PC-3 (cell line): ENCODE measurements at regions not wholly inside any gene's neighbourhood (a gene's known extent, or its start where the extent isn't known, plus 50 kb on each side); places are given as distances from the start of the nearest gene placed in this dataset.

Source experiments
- EZH2 ChIP-seq: fragments of 300-600 bp; sonication (generic); IDR thresholded peaks from one replicate; pipeline ENCODE4 v1.6.1; 2017; ENCODE audit warnings: antibody characterized with exemption, mild to moderate bottlenecking, low read length; ENCODE audit not compliant: unreplicated experiment
- TF ChIP-seq, protein P1 (sequence below): fragments of 300-600 bp; sonication (generic); conservative IDR thresholded peaks from 2 replicates; pipeline ENCODE4 v1.5.1; 2017; ENCODE audit warnings: antibody characterized with exemption, low read depth, mild to moderate bottlenecking, low read length

- TF ChIP-seq, protein P1, sequence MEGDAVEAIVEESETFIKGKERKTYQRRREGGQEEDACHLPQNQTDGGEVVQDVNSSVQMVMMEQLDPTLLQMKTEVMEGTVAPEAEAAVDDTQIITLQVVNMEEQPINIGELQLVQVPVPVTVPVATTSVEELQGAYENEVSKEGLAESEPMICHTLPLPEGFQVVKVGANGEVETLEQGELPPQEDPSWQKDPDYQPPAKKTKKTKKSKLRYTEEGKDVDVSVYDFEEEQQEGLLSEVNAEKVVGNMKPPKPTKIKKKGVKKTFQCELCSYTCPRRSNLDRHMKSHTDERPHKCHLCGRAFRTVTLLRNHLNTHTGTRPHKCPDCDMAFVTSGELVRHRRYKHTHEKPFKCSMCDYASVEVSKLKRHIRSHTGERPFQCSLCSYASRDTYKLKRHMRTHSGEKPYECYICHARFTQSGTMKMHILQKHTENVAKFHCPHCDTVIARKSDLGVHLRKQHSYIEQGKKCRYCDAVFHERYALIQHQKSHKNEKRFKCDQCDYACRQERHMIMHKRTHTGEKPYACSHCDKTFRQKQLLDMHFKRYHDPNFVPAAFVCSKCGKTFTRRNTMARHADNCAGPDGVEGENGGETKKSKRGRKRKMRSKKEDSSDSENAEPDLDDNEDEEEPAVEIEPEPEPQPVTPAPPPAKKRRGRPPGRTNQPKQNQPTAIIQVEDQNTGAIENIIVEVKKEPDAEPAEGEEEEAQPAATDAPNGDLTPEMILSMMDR, result no peak
- no peak for TF ChIP-seq EZH2
Measured at GRCh38 chr10:57844387-57844998, 423.2 kb downstream of the IPMK start.
